COLO668 (cell line): ENCODE measurements at regions not wholly inside any gene's neighbourhood (a gene's known extent, or its start where the extent isn't known, plus 50 kb on each side); places are given as distances from the start of the nearest gene placed in this dataset.

Experiments used
- DNase-seq: peaks from one replicate; lab custom pipeline; 2025; ENCODE audit not compliant: unreplicated experiment; lab: John Stamatoyannopoulos, UW

GRCh38 chr2:453132-453531 lies 165.2 kb upstream of the ALKAL2 start:
- DNase-seq, result no peak

- DNase-seq, result no peak
Measured at GRCh38 chr2:451495-451894, 163.6 kb upstream of the ALKAL2 start.

- DNase-seq, result no peak
Measured at GRCh38 chr2:449246-450067, 161.6 kb upstream of the ALKAL2 start.

GRCh38 chr2:447902-448665 lies 160.2 kb upstream of the ALKAL2 start:
- DNase-seq, result no peak

GRCh38 chr2:446963-447530 lies 159.2 kb upstream of the ALKAL2 start:
- DNase-seq, result no peak

GRCh38 chr2:446303-446874 lies 158.5 kb upstream of the ALKAL2 start:
- DNase-seq, result no peak

GRCh38 chr2:445896-446295 lies 158.0 kb upstream of the ALKAL2 start:
- DNase-seq, result no peak

- no peak for DNase-seq
Measured at GRCh38 chr2:444937-445884, 157.3 kb upstream of the ALKAL2 start.

- DNase-seq, result no peak
Measured at GRCh38 chr2:443741-444140, 155.8 kb upstream of the ALKAL2 start.

- no peak for DNase-seq
Measured at GRCh38 chr2:443216-443615, 155.3 kb upstream of the ALKAL2 start.

- DNase-seq, result no peak
Measured at GRCh38 chr2:441258-442022, 153.5 kb upstream of the ALKAL2 start.

GRCh38 chr2:440403-440740 lies 152.5 kb upstream of the ALKAL2 start:
- no peak for DNase-seq

GRCh38 chr2:439556-440402 lies 151.9 kb upstream of the ALKAL2 start:
- DNase-seq, result no peak

GRCh38 chr2:439077-439476 lies 151.2 kb upstream of the ALKAL2 start:
- DNase-seq, result no peak

GRCh38 chr2:437756-438393 lies 150.0 kb upstream of the ALKAL2 start:
- peak; percentile 36 for DNase-seq

- DNase-seq, result no peak
Measured at GRCh38 chr2:437180-437579, 149.3 kb upstream of the ALKAL2 start.

- no peak for DNase-seq
Measured at GRCh38 chr2:436205-436604, 148.3 kb upstream of the ALKAL2 start.

- no peak for DNase-seq
Measured at GRCh38 chr2:434625-435024, 146.7 kb upstream of the ALKAL2 start.

GRCh38 chr2:433216-433615 lies 145.3 kb upstream of the ALKAL2 start:
- no peak for DNase-seq
